GM06990 (cell line): ENCODE measurements at regions not wholly inside any gene's neighbourhood (a gene's known extent, or its start where the extent isn't known, plus 50 kb on each side); places are given as distances from the start of the nearest gene placed in this dataset.
"Not testable (repeated sequence)": the region's sequence is repeated elsewhere in the genome, so short reads cannot be mapped to it uniquely, and the experiment has no call there.

Experiments used
- DNase-seq: peaks from one replicate; pipeline ENCODE4 v3.0.0-alpha.2; 2011; ENCODE audit not compliant: insufficient read length; ENCODE audit errors: extremely low read depth
- H3K27me3 ChIP-seq: replicated peaks from 2 replicates; pipeline ENCODE4 v1.6.0; 2011; ENCODE audit warnings: low read length; ENCODE audit not compliant: control insufficient read depth, insufficient read depth
- H3K36me3 ChIP-seq: 2 replicates; pipeline ENCODE4 v1.5.1; 2011; ENCODE audit warnings: low read length; ENCODE audit not compliant: control insufficient read depth, insufficient read depth
- H3K4me3 ChIP-seq: replicated peaks from 2 replicates; pipeline ENCODE4 v1.5.1; 2011; ENCODE audit warnings: low read depth, mild to moderate bottlenecking, control low read depth, low read length
- TF ChIP-seq, protein P1 (sequence below): IDR thresholded peaks from 2 replicates; pipeline ENCODE4 v1.5.1; 2011; ENCODE audit warnings: low read length, control low read depth, mild to moderate bottlenecking, inconsistent platforms; ENCODE audit not compliant: insufficient read depth, poor library complexity, severe bottlenecking

DNA sequence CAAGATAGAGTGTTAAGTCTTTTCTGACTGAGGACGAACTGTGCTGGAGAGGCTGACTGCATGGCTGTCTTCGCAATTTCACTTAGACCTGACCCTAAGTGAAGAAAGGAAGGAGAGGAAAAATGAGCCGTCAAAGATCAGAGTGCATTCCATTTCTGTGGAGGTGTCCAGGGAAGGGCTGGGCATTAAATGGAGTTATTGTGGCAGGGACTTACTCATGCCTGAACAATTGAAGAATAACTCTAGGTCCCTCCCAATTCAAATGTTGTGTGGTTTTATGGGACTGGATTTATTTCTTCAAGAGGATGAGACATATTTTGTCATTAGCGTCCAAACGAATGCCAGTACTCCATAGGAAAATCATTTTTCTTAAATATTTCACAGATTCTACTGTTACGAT, 187.3 kb upstream of the CFAP20DC start:
- Histone ChIP-seq H3K36me3 (no peaks in the 10 kb centered on the region), H3K27me3 (no peaks in the 10 kb centered on the region), H3K4me3 (no peak overlapping the region)
- DNase-seq = no peak
- TF ChIP-seq, protein P1, sequence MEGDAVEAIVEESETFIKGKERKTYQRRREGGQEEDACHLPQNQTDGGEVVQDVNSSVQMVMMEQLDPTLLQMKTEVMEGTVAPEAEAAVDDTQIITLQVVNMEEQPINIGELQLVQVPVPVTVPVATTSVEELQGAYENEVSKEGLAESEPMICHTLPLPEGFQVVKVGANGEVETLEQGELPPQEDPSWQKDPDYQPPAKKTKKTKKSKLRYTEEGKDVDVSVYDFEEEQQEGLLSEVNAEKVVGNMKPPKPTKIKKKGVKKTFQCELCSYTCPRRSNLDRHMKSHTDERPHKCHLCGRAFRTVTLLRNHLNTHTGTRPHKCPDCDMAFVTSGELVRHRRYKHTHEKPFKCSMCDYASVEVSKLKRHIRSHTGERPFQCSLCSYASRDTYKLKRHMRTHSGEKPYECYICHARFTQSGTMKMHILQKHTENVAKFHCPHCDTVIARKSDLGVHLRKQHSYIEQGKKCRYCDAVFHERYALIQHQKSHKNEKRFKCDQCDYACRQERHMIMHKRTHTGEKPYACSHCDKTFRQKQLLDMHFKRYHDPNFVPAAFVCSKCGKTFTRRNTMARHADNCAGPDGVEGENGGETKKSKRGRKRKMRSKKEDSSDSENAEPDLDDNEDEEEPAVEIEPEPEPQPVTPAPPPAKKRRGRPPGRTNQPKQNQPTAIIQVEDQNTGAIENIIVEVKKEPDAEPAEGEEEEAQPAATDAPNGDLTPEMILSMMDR = no peak

DNA sequence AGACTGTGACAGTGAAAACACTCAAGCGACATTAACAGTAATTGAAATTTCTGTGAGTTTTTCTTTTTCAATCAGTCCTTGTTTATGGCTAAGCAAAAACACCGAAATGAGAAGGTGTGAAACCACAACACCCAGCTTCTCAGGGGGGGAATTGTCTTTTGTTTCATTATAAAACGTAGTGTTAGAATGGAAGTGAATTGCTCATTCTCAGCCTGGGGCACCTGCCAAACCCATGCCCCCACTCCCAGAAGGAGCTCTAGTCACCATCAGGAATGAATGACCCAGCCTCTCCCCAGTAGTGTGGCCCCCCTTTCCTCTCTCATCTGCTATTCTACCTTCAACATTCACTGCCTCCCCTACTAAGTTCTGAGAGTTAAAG, 185.8 kb upstream of the CFAP20DC start:
- peak; percentile 70 for DNase-seq
- no peaks in the 10 kb centered on the region for H3K36me3 ChIP-seq
- H3K4me3 ChIP-seq = no peak overlapping the region
- TF ChIP-seq, protein P1 = no peak
- H3K27me3 ChIP-seq = no peaks in the 10 kb centered on the region

DNA sequence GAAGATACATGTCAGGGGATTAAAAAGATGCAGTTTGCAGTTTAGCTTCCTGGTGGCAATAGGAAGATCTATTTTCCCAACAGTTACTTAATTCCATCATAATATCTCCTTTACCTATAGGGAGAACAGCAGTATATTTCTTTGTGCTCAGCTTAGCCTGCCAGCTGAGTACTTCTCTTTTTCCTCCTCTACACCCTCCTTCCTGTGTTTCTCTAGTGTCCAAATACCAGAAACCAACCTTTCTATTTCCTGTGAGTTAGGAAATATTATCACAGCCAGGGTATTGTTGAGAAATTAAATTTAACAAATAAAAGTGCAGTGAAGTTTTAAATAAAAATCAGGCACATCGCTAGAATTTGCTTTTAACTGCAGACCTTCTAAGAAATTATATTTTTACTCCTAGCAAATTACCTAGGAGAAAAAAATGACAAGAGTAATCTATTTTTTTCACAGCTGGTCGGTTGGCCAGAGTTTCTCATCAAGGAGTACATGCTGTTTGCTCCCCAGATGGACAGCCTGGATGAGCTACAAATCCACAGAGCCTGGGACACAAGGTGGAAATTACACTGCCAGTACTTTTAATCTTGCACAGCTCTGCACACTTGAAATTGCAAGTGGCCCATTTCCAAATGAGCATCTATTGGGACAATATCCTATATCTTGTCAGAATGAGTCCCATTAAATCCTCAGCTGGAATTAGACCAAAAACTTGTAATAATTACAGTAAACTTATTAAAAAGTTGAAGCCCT, 185.2 kb upstream of the CFAP20DC start:
- no peak overlapping the region for H3K4me3 ChIP-seq
- DNase-seq = no peak
- TF ChIP-seq, protein P1 = no peak
- no peaks in the 10 kb centered on the region for H3K36me3 ChIP-seq
- no peaks in the 10 kb centered on the region for H3K27me3 ChIP-seq

DNA sequence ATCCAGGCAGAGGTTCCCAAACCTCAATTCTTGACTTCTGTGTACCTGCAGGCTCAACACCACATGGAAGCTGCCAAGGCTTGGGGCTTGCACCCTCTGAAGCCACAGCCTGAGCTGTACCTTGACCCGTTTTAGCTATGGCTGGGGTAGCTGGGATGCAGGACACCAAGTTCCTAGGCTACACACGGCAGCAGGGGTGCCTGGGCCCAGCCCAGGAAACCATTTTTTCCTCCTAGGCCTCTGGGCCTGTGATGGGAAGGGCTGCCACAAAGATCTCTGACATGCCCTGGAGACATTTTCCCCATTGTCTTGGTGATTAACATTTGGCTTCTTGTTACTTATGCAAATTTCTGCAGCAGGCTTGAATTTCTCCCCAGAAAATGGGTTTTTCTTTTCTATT, 180.6 kb upstream of the CFAP20DC start:
- H3K4me3 ChIP-seq, H3K36me3 ChIP-seq, DNase-seq, H3K27me3 ChIP-seq: not testable (repeated sequence)

DNA sequence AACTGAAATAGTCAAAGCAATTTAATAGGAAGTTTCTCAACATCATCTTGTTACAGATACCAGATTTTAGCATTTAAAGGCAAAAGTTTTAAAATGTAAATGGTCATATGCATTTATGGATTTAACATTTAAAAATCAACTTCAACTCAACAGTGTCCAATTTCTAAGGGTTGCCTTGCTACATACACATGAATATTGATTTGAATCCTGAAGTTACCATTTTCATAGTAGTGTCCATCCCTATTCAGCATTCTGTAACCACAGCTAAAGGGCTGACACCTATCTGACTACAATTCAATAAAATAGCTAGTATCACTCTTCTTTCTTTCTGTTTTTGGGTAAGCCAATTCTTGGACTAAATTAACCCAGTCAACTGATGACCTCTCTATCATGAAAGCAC, 164.0 kb upstream of the CFAP20DC start:
- no peak for DNase-seq
- Histone ChIP-seq H3K4me3 (no peak overlapping the region), H3K27me3 (no peaks in the 10 kb centered on the region), H3K36me3 (no peaks in the 10 kb centered on the region)
- TF ChIP-seq, protein P1 = no peak

DNA sequence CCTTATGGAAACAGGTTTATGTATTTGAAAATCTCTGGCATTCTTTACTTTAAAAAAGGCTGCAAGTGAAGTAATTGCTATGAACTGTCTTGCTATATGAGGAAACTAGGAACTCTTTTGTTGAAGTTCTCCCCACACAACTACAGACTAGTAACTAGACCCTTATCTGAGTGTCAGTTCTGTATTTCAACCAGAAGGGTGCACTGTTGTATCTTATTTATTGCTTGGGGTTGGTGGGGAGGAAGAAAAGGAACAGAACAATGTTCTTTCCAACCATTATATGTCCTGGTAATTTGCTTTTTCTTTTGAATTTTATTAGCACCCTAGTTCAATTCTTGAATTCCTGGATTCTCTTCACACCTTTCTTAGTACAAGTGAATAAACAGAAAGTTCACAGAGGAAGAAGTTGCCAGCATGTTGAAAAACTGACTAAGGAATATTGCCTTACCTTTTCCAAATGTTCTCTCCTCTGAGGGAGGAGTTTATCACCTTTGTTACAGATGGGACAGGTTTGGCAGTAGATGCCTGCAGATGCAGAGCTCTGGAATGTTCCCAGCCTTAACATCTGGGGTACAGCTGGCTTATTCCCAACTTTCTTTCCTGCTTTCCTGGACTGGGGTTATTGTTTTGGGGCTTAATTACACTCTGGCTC, 162.4 kb upstream of the CFAP20DC start:
- Histone ChIP-seq H3K4me3 (no peak overlapping the region), H3K27me3 (no peaks in the 10 kb centered on the region), H3K36me3 (no peaks in the 10 kb centered on the region)
- DNase-seq = no peak
- TF ChIP-seq, protein P1 = peak; percentile 50
